ENCODE measurements at regions not wholly inside any gene's neighbourhood (a gene's known extent, or its start where the extent isn't known, plus 50 kb on each side); places are given as distances from the start of the nearest gene placed in this dataset.
"Not testable (repeated sequence)": the region's sequence is repeated elsewhere in the genome, so short reads cannot be mapped to it uniquely, and the experiment has no call there.

GRCh38 chr6:56835612-56836011 is 119.3 kb upstream of the BEND6 start:
- no peak for TF ChIP-seq CTCF (IDR thresholded peaks at IDR 0.05; ENCODE audit: insufficient read depth, low read length)
- no peak for DNase-seq (ENCODE audit: low read depth)
- H3K4me3 ChIP-seq (ENCODE audit: low read depth, low read length) = no peak overlapping the region

- H3K4me3 ChIP-seq (ENCODE audit: low read depth, low read length) = no peak overlapping the region
Measured at GRCh38 chr6:56833873-56834272, 121.0 kb upstream of the BEND6 start.

GRCh38 chr6:56833127-56833791 is 121.6 kb upstream of the BEND6 start:
- no peak for TF ChIP-seq CTCF (IDR thresholded peaks at IDR 0.05; ENCODE audit: insufficient read depth, low read length)
- DNase-seq (ENCODE audit: low read depth) = no peak
- no peak overlapping the region for H3K4me3 ChIP-seq (ENCODE audit: low read depth, low read length)

More at GRCh38 chr6:56833873-56834272, 121.0 kb upstream of the BEND6 start:
- no peak for TF ChIP-seq CTCF (IDR thresholded peaks at IDR 0.05; ENCODE audit: insufficient read depth, low read length)
- no peak for DNase-seq (ENCODE audit: low read depth)

GRCh38 chr6:56832225-56832624 is 122.7 kb upstream of the BEND6 start:
- TF ChIP-seq CTCF (IDR thresholded peaks at IDR 0.05; ENCODE audit: insufficient read depth, low read length) = no peak
- DNase-seq (ENCODE audit: low read depth) = no peak
- H3K4me3 ChIP-seq (ENCODE audit: low read depth, low read length) = no peak overlapping the region

GRCh38 chr6:56831334-56831733 is 123.6 kb upstream of the BEND6 start:
- H3K4me3 ChIP-seq (ENCODE audit: low read depth, low read length) = no peak overlapping the region
- no peak for TF ChIP-seq CTCF (IDR thresholded peaks at IDR 0.05; ENCODE audit: insufficient read depth, low read length)
- no peak for DNase-seq (ENCODE audit: low read depth)

- DNase-seq (ENCODE audit: low read depth) = peak; percentile 72
- no peak for TF ChIP-seq CTCF (IDR thresholded peaks at IDR 0.05; ENCODE audit: insufficient read depth, low read length)
Measured at GRCh38 chr6:56827908-56828649, 126.8 kb upstream of the BEND6 start.

GRCh38 chr6:56824431-56824830 is 130.5 kb upstream of the BEND6 start:
- H3K4me3 ChIP-seq (ENCODE audit: low read depth, low read length); DNase-seq (ENCODE audit: low read depth): not testable (repeated sequence)

More at GRCh38 chr6:56827908-56828649, 126.8 kb upstream of the BEND6 start:
- H3K4me3 ChIP-seq (ENCODE audit: low read depth, low read length) = no peak overlapping the region

Data from fibroblast of the aortic adventitia (primary cell).